H1 (cell line): ENCODE measurements at regions not wholly inside any gene's neighbourhood (a gene's known extent, or its start where the extent isn't known, plus 50 kb on each side); places are given as distances from the start of the nearest gene placed in this dataset.

ENCODE experiments used
- CTCF ChIA-PET: fragments of 300-600 bp; sonication (Branson Sonifier 250); formaldehyde crosslinking; loops from one replicate; lab custom pipeline; 2021; ENCODE audit not compliant: partially characterized antibody; lab: Charles Lee
- POLR2A ChIA-PET: fragments of 300-600 bp; sonication (Branson Sonifier 250); formaldehyde crosslinking; loops from one replicate; lab custom pipeline; 2021; ENCODE audit warnings: inconsistent platforms; ENCODE audit not compliant: partially characterized antibody; lab: Charles Lee
- DNase-seq, 2 experiments: peaks; one replicate each; pipeline versions ENCODE4 v3.0.0 to v3.0.0-alpha.2; 2010 to 2022; ENCODE audit warnings: low spot score in 2 of 2, low read depth in 1 of 2, mixed read lengths in 1 of 2
- FAIRE-seq: peaks from 2 replicates; lab custom pipeline; 2011; peaks lifted over from hg19 to GRCh38; lab: Jason Lieb, UNC
- H2AFZ ChIP-seq: 2 replicates; pipeline ENCODE4 v1.8.1; 2012; ENCODE audit warnings: low read length, inconsistent platforms
- H2AK5ac ChIP-seq: 2 replicates; pipeline ENCODE4 v1.6.1; 2013; ENCODE audit warnings: low read depth, low read length
- H2BK120ac ChIP-seq: replicated peaks from 2 replicates; pipeline ENCODE3; 2013; ENCODE audit warnings: low read depth, low read length, inconsistent platforms
- H2BK12ac ChIP-seq: 2 replicates; pipeline ENCODE4 v1.6.1; 2013; ENCODE audit warnings: low read depth, low read length
- H2BK15ac ChIP-seq: 2 replicates; pipeline ENCODE4 v1.6.1; 2013; ENCODE audit warnings: low read length
- H2BK20ac ChIP-seq: 2 replicates; pipeline ENCODE4 v1.6.1; 2013; ENCODE audit warnings: low read length
- H2BK5ac ChIP-seq: 2 replicates; pipeline ENCODE4 v1.6.1; 2013; ENCODE audit warnings: low read depth, low read length
- H3K14ac ChIP-seq: 2 replicates; pipeline ENCODE4 v1.6.1; 2013; ENCODE audit warnings: inconsistent platforms; ENCODE audit not compliant: insufficient read length
- H3K18ac ChIP-seq: 2 replicates; pipeline ENCODE4 v1.6.1; 2013; ENCODE audit warnings: low read length; ENCODE audit errors: extremely low read depth
- H3K23ac ChIP-seq: 2 replicates; pipeline ENCODE4 v1.6.1; 2013; ENCODE audit warnings: inconsistent platforms; ENCODE audit not compliant: insufficient read length
- H3K23me2 ChIP-seq: 2 replicates; pipeline ENCODE4 v1.6.1; 2013; ENCODE audit warnings: low read depth, low read length
- H3K27ac ChIP-seq: 2 replicates; pipeline ENCODE4 v1.6.1; 2011; ENCODE audit warnings: low read depth, low read length, inconsistent platforms
- H3K27me3 ChIP-seq, 4 experiments: replicated peaks in 1 of 4; 1 replicate in 1 of 4; 2 replicates in 3 of 4; pipeline versions ENCODE4 v1.6.1 to v1.8.1; 2011 to 2013; ENCODE audit warnings: low read length in 3 of 4, mild to moderate bottlenecking in 3 of 4, inconsistent platforms in 2 of 4, mixed read lengths in 2 of 4, moderate library complexity in 1 of 4; ENCODE audit not compliant: control insufficient read depth in 3 of 4, insufficient read depth in 3 of 4; ENCODE audit errors: extremely low read depth in 1 of 4
- H3K36me3 ChIP-seq, 4 experiments: 2 replicates each; pipeline versions ENCODE4 v1.6.1 to v1.8.1; 2011 to 2013; ENCODE audit warnings: mild to moderate bottlenecking in 4 of 4, low read length in 3 of 4, moderate library complexity in 2 of 4, control low read depth in 1 of 4, inconsistent platforms in 1 of 4; ENCODE audit not compliant: insufficient read depth in 4 of 4, control insufficient read depth in 2 of 4
- H3K4ac ChIP-seq: replicated peaks from 2 replicates; pipeline ENCODE3; 2013; ENCODE audit warnings: low read length, low read depth, mixed read lengths, inconsistent platforms; ENCODE audit not compliant: insufficient read length
- H3K4me1 ChIP-seq, 4 experiments: replicated peaks in 1 of 4; 1 replicate in 1 of 4; 2 replicates in 3 of 4; pipeline versions ENCODE4 v1.6.1 to v1.8.1; 2011 to 2013; ENCODE audit warnings: low read length in 3 of 4, inconsistent platforms in 2 of 4, mixed read lengths in 1 of 4; ENCODE audit not compliant: insufficient read depth in 4 of 4, control insufficient read depth in 3 of 4
- H3K4me2 ChIP-seq, 2 experiments: 2 replicates each; pipeline versions ENCODE4 v1.6.1 to v1.8.1; 2011 to 2013; ENCODE audit warnings: low read depth in 2 of 2, low read length in 2 of 2, control low read depth in 1 of 2, inconsistent platforms in 1 of 2, mild to moderate bottlenecking in 1 of 2; ENCODE audit not compliant: insufficient read depth in 1 of 2
- H3K4me3 ChIP-seq, 4 experiments: fragments of 200-600, 300-600 bp in 1 of 4; sonication (generic), shearing (Covaris generic), sonication (Bioruptor Twin) in 1 of 4; 2 replicates each; pipeline versions ENCODE4 v1.5.1 to v1.8.1; 2011 to 2016; ENCODE audit warnings: low read length in 4 of 4, low read depth in 3 of 4, control low read depth in 2 of 4, inconsistent platforms in 2 of 4, mild to moderate bottlenecking in 2 of 4, mixed read lengths in 1 of 4, moderate library complexity in 1 of 4; ENCODE audit not compliant: insufficient read depth in 2 of 4; ENCODE audit errors: extremely low read depth in 1 of 4
- H3K56ac ChIP-seq: replicated peaks from 2 replicates; pipeline ENCODE3; 2013; ENCODE audit warnings: low read depth, mild to moderate bottlenecking, mixed read lengths, low read length, inconsistent platforms; ENCODE audit not compliant: insufficient read length
- H3K79me1 ChIP-seq: 2 replicates; pipeline ENCODE4 v1.6.1; 2013; ENCODE audit warnings: low read depth, low read length, control low read depth
- H3K79me2 ChIP-seq, 2 experiments: 2 replicates each; pipeline versions ENCODE4 v1.6.1 to v1.8.1; 2012 to 2013; ENCODE audit warnings: low read length in 2 of 2, mild to moderate bottlenecking in 2 of 2, inconsistent platforms in 1 of 2; ENCODE audit not compliant: insufficient read depth in 2 of 2, control insufficient read depth in 1 of 2
- H3K9ac ChIP-seq, 4 experiments: replicated peaks in 1 of 4; 1 replicate in 1 of 4; 2 replicates in 3 of 4; pipeline versions ENCODE4 v1.6.1 to v1.8.1; 2011 to 2013; ENCODE audit warnings: low read depth in 3 of 4, low read length in 3 of 4, control low read depth in 2 of 4, mild to moderate bottlenecking in 2 of 4, moderate library complexity in 2 of 4, inconsistent platforms in 1 of 4; ENCODE audit errors: extremely low read depth in 1 of 4
- H3K9me3 ChIP-seq, 2 experiments: 2 replicates each; pipeline versions ENCODE4 v1.6.1 to v1.8.1; 2012 to 2013; ENCODE audit warnings: mild to moderate bottlenecking in 2 of 2, moderate library complexity in 2 of 2, control low read depth in 1 of 2, inconsistent platforms in 1 of 2, low read depth in 1 of 2, low read length in 1 of 2, mixed read lengths in 1 of 2; ENCODE audit not compliant: insufficient read depth in 2 of 2
- H4K20me1 ChIP-seq, 2 experiments: replicated peaks in 1 of 2; 2 replicates each; pipeline versions ENCODE3 to v1.8.1; 2011 to 2013; ENCODE audit warnings: inconsistent platforms in 2 of 2, low read length in 2 of 2, mild to moderate bottlenecking in 1 of 2; ENCODE audit not compliant: insufficient read depth in 2 of 2, control insufficient read depth in 1 of 2
- H4K5ac ChIP-seq: 2 replicates; pipeline ENCODE4 v1.6.1; 2013; ENCODE audit warnings: low read length, low read depth, mixed read lengths, inconsistent platforms; ENCODE audit not compliant: insufficient read length
- H4K8ac ChIP-seq: 2 replicates; pipeline ENCODE4 v1.8.0; 2013; ENCODE audit warnings: mild to moderate bottlenecking, moderate library complexity, low read length, inconsistent platforms; ENCODE audit not compliant: insufficient read depth; ENCODE audit errors: extremely low read depth
- H4K91ac ChIP-seq: replicated peaks from 2 replicates; pipeline ENCODE3; 2013; ENCODE audit warnings: low read length, mixed read lengths, inconsistent platforms; ENCODE audit not compliant: insufficient read length
- CHD1 ChIP-seq: IDR thresholded peaks from 2 replicates; pipeline ENCODE4 v1.6.1; 2012; ENCODE audit warnings: low read depth, low read length, improper control_type of control experiment
- CREB1 ChIP-seq: IDR thresholded peaks from 2 replicates; pipeline ENCODE4 v1.6.1; 2012; ENCODE audit warnings: inconsistent platforms
- RAD21 ChIP-seq, 2 experiments: IDR thresholded peaks in 1 of 2; conservative IDR thresholded peaks in 1 of 2; 2 replicates each; pipeline ENCODE4 v1.6.1; 2011; ENCODE audit warnings: low read depth in 2 of 2, low read length in 2 of 2, improper control_type of control experiment in 1 of 2, inconsistent platforms in 1 of 2, mild to moderate bottlenecking in 1 of 2, moderate library complexity in 1 of 2
- SIX5 ChIP-seq: IDR thresholded peaks from 2 replicates; pipeline ENCODE4 v1.6.1; 2011; ENCODE audit warnings: mild to moderate bottlenecking, low read depth, low read length
- SP1 ChIP-seq: IDR thresholded peaks from 2 replicates; pipeline ENCODE4 v1.6.1; 2011; ENCODE audit warnings: low read depth, low read length
- TF ChIP-seq, protein P1 (sequence below): IDR thresholded peaks from 2 replicates; pipeline ENCODE4 v1.6.1; 2011; ENCODE audit warnings: low read length, improper control_type of control experiment
- TF ChIP-seq, protein P2 (sequence below): IDR thresholded peaks from 2 replicates; pipeline ENCODE4 v1.6.1; 2012; ENCODE audit warnings: low read length, inconsistent platforms
- TF ChIP-seq, protein P3 (sequence below): IDR thresholded peaks from 2 replicates; pipeline ENCODE4 v1.6.1; 2011; ENCODE audit warnings: low read depth, mild to moderate bottlenecking, low read length; ENCODE audit not compliant: insufficient read depth

DNA sequence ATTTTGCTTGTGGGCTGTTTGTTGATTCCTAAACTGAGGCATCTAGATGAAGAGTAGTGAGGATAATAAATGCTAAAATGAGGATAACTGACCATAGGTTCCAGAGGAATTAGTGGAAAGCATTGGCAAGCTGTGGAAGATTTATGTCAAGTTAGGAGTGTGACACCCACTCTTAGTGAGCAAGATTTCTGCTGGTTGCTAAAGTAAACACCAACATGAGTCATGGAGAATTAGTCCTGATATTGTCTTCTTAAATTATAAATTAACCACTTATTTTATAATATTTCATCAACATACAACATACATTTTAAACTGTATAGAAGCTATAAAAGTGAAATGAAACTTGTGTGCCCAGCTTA is 328.2 kb downstream of the RPL10L start:
- Histone ChIP-seq H4K20me1 (no peaks in the 10 kb centered on the region), H3K4me3 (no peak overlapping the region), H3K79me1 (no peaks in the 10 kb centered on the region), H4K91ac (no peak overlapping the region), H3K23me2 (peaks cover 2% of the 10 kb centered on the region; the same call in 1 of the 2 replicates), H3K36me3 (no peaks in the 10 kb centered on the region), H3K27ac (no peak overlapping the region), H2BK20ac (no peak overlapping the region), H2BK12ac (no peak overlapping the region), H3K56ac (no peak overlapping the region), H3K4me1 (peaks cover 0 to 15% (median 9%) of the 10 kb centered on the region in 4 experiments; a peak in 4 of 7 replicates), H2AFZ (no peak overlapping the region), H4K8ac (no peak overlapping the region), H3K79me2 (no peaks in the 10 kb centered on the region), H3K23ac (no peak overlapping the region), H2BK15ac (no peak overlapping the region), H2AK5ac (no peak overlapping the region), H2BK120ac (no peak overlapping the region), H3K27me3 (peaks cover 0 to 4% (median 2%) of the 10 kb centered on the region in 4 experiments; a peak in 1 of 7 replicates), H3K9me3 (no peaks in the 10 kb centered on the region), H3K14ac (no peak overlapping the region), H3K4ac (no peak overlapping the region), H3K18ac (no peak overlapping the region), H3K9ac (no peak overlapping the region), H3K4me2 (no peak overlapping the region), H2BK5ac (no peak overlapping the region), H4K5ac (no peak overlapping the region)
- POLR2A ChIA-PET = no interaction called here
- no peak for DNase-seq
- CTCF ChIA-PET = interaction anchor here (1.2 to 3.3 kb wide), 2 partner anchors 11 to 21 kb away, joined by 3 to 10 read pairs; no protein-coding TSS in a partner anchor
- TF ChIP-seq CREB1 (no peak), CHD1 (no peak), SP1 (no peak), RAD21 (IDR thresholded peaks at IDR 0.05 in 1 of 2, conservative IDR thresholded peaks at IDR 0.05 in 1 of 2; ENCODE audit: low read depth in 2 of 2, low read length in 2 of 2) (no peak), SIX5 (no peak)
- TF ChIP-seq, protein P1, sequence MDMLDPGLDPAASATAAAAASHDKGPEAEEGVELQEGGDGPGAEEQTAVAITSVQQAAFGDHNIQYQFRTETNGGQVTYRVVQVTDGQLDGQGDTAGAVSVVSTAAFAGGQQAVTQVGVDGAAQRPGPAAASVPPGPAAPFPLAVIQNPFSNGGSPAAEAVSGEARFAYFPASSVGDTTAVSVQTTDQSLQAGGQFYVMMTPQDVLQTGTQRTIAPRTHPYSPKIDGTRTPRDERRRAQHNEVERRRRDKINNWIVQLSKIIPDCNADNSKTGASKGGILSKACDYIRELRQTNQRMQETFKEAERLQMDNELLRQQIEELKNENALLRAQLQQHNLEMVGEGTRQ = no peak
- TF ChIP-seq, protein P2, sequence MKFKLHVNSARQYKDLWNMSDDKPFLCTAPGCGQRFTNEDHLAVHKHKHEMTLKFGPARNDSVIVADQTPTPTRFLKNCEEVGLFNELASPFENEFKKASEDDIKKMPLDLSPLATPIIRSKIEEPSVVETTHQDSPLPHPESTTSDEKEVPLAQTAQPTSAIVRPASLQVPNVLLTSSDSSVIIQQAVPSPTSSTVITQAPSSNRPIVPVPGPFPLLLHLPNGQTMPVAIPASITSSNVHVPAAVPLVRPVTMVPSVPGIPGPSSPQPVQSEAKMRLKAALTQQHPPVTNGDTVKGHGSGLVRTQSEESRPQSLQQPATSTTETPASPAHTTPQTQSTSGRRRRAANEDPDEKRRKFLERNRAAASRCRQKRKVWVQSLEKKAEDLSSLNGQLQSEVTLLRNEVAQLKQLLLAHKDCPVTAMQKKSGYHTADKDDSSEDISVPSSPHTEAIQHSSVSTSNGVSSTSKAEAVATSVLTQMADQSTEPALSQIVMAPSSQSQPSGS = no peak
- TF ChIP-seq, protein P3, sequence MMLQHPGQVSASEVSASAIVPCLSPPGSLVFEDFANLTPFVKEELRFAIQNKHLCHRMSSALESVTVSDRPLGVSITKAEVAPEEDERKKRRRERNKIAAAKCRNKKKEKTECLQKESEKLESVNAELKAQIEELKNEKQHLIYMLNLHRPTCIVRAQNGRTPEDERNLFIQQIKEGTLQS = no peak
- FAIRE-seq = no peak
